ENCODE measurements at regions not wholly inside any gene's neighbourhood (a gene's known extent, or its start where the extent isn't known, plus 50 kb on each side); places are given as distances from the start of the nearest gene placed in this dataset.

- TF ChIP-seq CTCF (conservative IDR thresholded peaks at IDR 0.05; ENCODE audit: low read depth, low read length): no peak
- no peak overlapping the region for H3K4me3 ChIP-seq (ENCODE audit: low read length)
- DNase-seq (ENCODE audit: low read depth): no peak
Observed at GRCh38 chr12:33708935-33709334, 269.3 kb upstream of the SYT10 start.

GRCh38 chr12:33710548-33710947, 270.9 kb upstream of the SYT10 start:
- no peak overlapping the region for H3K4me3 ChIP-seq (ENCODE audit: low read length)
- DNase-seq (ENCODE audit: low read depth): no peak
- TF ChIP-seq CTCF (conservative IDR thresholded peaks at IDR 0.05; ENCODE audit: low read depth, low read length): no peak

GRCh38 chr12:33718631-33719030, 279.0 kb upstream of the SYT10 start:
- DNase-seq (ENCODE audit: low read depth): no peak
- H3K4me3 ChIP-seq (ENCODE audit: low read length): no peak overlapping the region
- TF ChIP-seq CTCF (conservative IDR thresholded peaks at IDR 0.05; ENCODE audit: low read depth, low read length): no peak

GRCh38 chr12:33721561-33721960, 281.9 kb upstream of the SYT10 start:
- H3K4me3 ChIP-seq (ENCODE audit: low read length): no peak overlapping the region
- DNase-seq (ENCODE audit: low read depth): no peak
- TF ChIP-seq CTCF (conservative IDR thresholded peaks at IDR 0.05; ENCODE audit: low read depth, low read length): no peak

- DNase-seq (ENCODE audit: low read depth): no peak
- no peak for TF ChIP-seq CTCF (conservative IDR thresholded peaks at IDR 0.05; ENCODE audit: low read depth, low read length)
- no peak overlapping the region for H3K4me3 ChIP-seq (ENCODE audit: low read length)
Observed at GRCh38 chr12:33724867-33725266, 285.2 kb upstream of the SYT10 start.

- no peak for DNase-seq (ENCODE audit: low read depth)
- H3K4me3 ChIP-seq (ENCODE audit: low read length): no peak overlapping the region
- TF ChIP-seq CTCF (conservative IDR thresholded peaks at IDR 0.05; ENCODE audit: low read depth, low read length): no peak
Observed at GRCh38 chr12:33734871-33735270, 287.4 kb upstream of the ALG10 start.

GRCh38 chr12:33752854-33753253, 269.4 kb upstream of the ALG10 start:
- H3K4me3 ChIP-seq (ENCODE audit: low read length): no peak overlapping the region
- no peak for DNase-seq (ENCODE audit: low read depth)
- no peak for TF ChIP-seq CTCF (conservative IDR thresholded peaks at IDR 0.05; ENCODE audit: low read depth, low read length)
